ENCODE measurements at regions not wholly inside any gene's neighbourhood (a gene's known extent, or its start where the extent isn't known, plus 50 kb on each side); places are given as distances from the start of the nearest gene placed in this dataset.
"Not testable (repeated sequence)": the region's sequence is repeated elsewhere in the genome, so short reads cannot be mapped to it uniquely, and the experiment has no call there.

GRCh38 chr7:21330462-21331178 is 97.3 kb upstream of the SP4 start:
- DNase-seq = no peak

GRCh38 chr7:21334906-21335305 is 93.0 kb upstream of the SP4 start:
- DNase-seq = no peak

- no peak for DNase-seq
These were observed 91.1 kb upstream of the SP4 start for GRCh38 chr7:21336743-21337142.

- DNase-seq = no peak
These were observed 89.1 kb upstream of the SP4 start for GRCh38 chr7:21338728-21339164.

GRCh38 chr7:21344900-21345299 is 83.0 kb upstream of the SP4 start:
- not testable (repeated sequence) for DNase-seq

GRCh38 chr7:21345361-21345760 is 82.5 kb upstream of the SP4 start:
- no peak for DNase-seq

- no peak for DNase-seq
These were observed 81.6 kb upstream of the SP4 start for GRCh38 chr7:21346297-21346696.

GRCh38 chr7:21352540-21353387 is 75.1 kb upstream of the SP4 start:
- no peak for DNase-seq

GRCh38 chr7:21353388-21353780 is 74.5 kb upstream of the SP4 start:
- DNase-seq = no peak

- no peak for DNase-seq
These were observed 73.6 kb upstream of the SP4 start for GRCh38 chr7:21354284-21354683.

GRCh38 chr7:21355406-21355874 is 72.4 kb upstream of the SP4 start:
- no peak for DNase-seq

- no peak for DNase-seq
These were observed 71.3 kb upstream of the SP4 start for GRCh38 chr7:21356616-21357015.

- no peak for DNase-seq
These were observed 70.5 kb upstream of the SP4 start for GRCh38 chr7:21357151-21358097.

GRCh38 chr7:21358648-21359047 is 69.2 kb upstream of the SP4 start:
- no peak for DNase-seq

- DNase-seq = no peak
These were observed 68.7 kb upstream of the SP4 start for GRCh38 chr7:21359163-21359562.

GRCh38 chr7:21361413-21362125 is 66.3 kb upstream of the SP4 start:
- no peak for DNase-seq

GRCh38 chr7:21364801-21365271 is 63.0 kb upstream of the SP4 start:
- DNase-seq = no peak

- no peak for DNase-seq
These were observed 61.8 kb upstream of the SP4 start for GRCh38 chr7:21365866-21366624.

GRCh38 chr7:21367081-21367480 is 60.8 kb upstream of the SP4 start:
- DNase-seq = no peak

GRCh38 chr7:21367537-21367936 is 60.3 kb upstream of the SP4 start:
- DNase-seq = no peak

GRCh38 chr7:21368317-21368716 is 59.6 kb upstream of the SP4 start:
- DNase-seq = no peak

Measured in right forelimb (tissue), 1 donor.